VCaP (cell line): ENCODE measurements at regions not wholly inside any gene's neighbourhood (a gene's known extent, or its start where the extent isn't known, plus 50 kb on each side); places are given as distances from the start of the nearest gene placed in this dataset.
"Not testable (repeated sequence)": the region's sequence is repeated elsewhere in the genome, so short reads cannot be mapped to it uniquely, and the experiment has no call there.

Source experiments
- H3K27ac ChIP-seq: fragments of 450-650 bp; 2 replicates; pipeline ENCODE4 v1.5.1; 2017
- CTCF ChIP-seq: fragments of 450-650 bp; conservative IDR thresholded peaks from 2 replicates; pipeline ENCODE4 v1.5.1; 2017; ENCODE audit warnings: mild to moderate bottlenecking, moderate library complexity

GRCh38 chr15:20680257-20680815 is 138.7 kb upstream of the GOLGA6L6 start:
- H3K27ac ChIP-seq = not testable (repeated sequence)

GRCh38 chr15:20672470-20672869 is 130.9 kb upstream of the GOLGA6L6 start:
- TF ChIP-seq CTCF = no peak
- peak overlapping the region; percentile 94 for H3K27ac ChIP-seq

- H3K27ac ChIP-seq = peak overlapping the region; percentile 94
- TF ChIP-seq CTCF = no peak
Observed at GRCh38 chr15:20671675-20672074, 130.1 kb upstream of the GOLGA6L6 start.

GRCh38 chr15:20666410-20666809 is 124.8 kb upstream of the GOLGA6L6 start:
- H3K27ac ChIP-seq = peak overlapping the region; percentile 94

GRCh38 chr15:20665653-20666052 is 124.1 kb upstream of the GOLGA6L6 start:
- H3K27ac ChIP-seq = peak overlapping the region; percentile 94
- no peak for TF ChIP-seq CTCF

- H3K27ac ChIP-seq = no peak overlapping the region
- TF ChIP-seq CTCF = no peak
Observed at GRCh38 chr15:20659265-20659664, 117.7 kb upstream of the GOLGA6L6 start.

GRCh38 chr15:20658024-20658423 is 116.4 kb upstream of the GOLGA6L6 start:
- no peak overlapping the region for H3K27ac ChIP-seq
- TF ChIP-seq CTCF = no peak

GRCh38 chr15:20657084-20657483 is 115.5 kb upstream of the GOLGA6L6 start:
- no peak overlapping the region for H3K27ac ChIP-seq
- no peak for TF ChIP-seq CTCF

GRCh38 chr15:20652914-20653313 is 111.3 kb upstream of the GOLGA6L6 start:
- no peak overlapping the region for H3K27ac ChIP-seq
- TF ChIP-seq CTCF = no peak

GRCh38 chr15:20648402-20648975 is 106.9 kb upstream of the GOLGA6L6 start:
- peak overlapping the region; percentile 81; the same call in 1 of the 2 replicates for H3K27ac ChIP-seq
